Stimulated activated CD4-positive, alpha-beta T cell treated with anti-CD3 and anti-CD28 coated beads, Interleukin-4, amount 100 ng/mL, for 48 hours (primary cell): ENCODE measurements at regions not wholly inside any gene's neighbourhood (a gene's known extent, or its start where the extent isn't known, plus 50 kb on each side); places are given as distances from the start of the nearest gene placed in this dataset.

Experiments used
- DNase-seq, 2 donors: peaks; one replicate each; pipeline ENCODE4 v3.0.0-alpha.2; 2020; ENCODE audit warnings: low read depth in 2 of 2

DNA sequence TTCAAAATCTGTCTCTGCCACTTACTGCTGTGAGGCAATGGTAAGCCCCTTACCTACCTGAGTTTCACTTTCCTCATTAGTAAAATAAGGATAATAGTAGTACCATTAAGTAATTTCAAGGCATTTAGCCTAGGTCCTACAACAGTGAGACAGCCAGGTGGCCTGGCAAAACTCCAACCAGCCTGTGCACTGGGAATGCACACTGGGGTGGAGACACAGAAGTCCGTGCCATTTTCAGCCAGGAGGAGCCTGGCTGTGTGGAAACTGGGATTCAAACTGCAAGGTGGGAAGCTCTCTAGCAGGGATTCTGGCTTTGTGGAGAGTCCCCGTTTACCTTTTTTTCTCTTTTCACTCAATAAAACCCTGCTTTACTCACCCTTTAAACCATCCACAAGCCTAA, 630.4 kb downstream of the PRELID2 start:
- no peak for DNase-seq

DNA sequence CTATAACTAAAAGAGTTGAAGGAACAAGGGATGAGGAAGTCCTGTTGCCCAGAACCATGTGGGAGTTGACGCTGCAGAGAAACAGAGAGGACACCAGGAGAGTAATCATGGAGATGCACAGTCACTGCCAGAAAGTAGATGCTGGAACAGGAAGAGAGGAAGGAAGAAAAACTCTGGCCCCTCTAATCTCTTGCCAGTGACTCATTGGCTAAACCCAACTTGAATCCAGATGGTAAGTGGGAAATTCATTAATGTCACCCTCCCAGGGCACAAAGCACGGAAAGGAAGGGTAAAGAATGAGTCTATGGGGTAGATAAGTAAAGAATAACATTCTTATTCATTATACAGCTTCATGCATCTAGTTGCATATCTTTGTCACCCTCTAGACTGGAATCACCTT, 631.9 kb downstream of the PRELID2 start:
- DNase-seq, result no peak

DNA sequence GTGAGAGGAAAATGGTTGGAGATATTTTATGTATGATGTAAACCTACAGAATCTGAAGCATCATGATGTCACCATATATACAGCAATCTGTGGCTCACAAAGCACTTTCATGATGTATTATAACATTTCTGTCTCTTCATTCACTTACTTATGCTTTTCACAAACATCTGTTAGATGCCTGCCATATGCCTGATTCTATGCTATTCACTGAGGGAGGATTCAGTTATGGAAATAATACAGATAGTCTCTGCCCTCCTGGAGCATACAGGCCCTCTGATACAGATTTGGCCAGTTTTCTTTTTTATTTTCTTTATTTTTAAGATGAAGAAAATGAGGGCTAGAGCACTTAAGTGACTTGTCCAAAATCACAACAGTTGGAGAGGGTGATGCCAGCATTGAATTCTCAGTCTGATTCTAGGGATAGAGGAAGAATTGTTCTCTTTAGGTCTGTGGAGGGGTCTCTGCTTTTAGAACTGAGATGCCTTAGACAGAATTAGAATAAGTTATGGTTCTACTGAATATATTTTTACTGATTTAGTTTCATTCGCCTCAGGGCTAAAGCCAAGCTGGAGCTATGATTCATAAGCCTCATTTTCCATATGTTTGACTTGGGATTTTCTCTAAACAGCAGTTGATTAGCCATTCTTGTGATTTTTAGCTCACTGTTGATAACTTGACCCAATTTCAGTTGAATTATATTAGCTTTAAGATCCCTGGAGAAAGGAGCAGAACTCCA, 636.4 kb downstream of the PRELID2 start:
- no peak for DNase-seq

DNA sequence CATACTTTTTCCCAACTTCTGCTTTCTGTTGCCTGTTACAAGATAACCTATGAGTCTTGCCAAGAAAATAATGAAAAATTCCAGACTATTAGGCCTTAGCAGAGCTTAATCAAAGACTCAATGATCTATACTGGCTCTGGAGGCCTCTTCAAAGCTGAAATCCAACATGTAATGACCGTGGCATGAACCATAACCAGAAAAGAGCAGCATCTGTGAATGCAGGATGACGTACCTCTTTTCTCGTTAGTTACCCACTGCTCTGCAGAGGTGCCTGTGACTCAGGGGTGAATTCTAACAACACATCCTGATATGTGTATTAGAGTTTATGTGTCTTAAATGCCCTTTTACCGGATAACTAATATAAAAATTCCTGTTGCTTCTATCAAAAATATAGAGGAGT, 645.4 kb downstream of the PRELID2 start:
- DNase-seq, result no peak

DNA sequence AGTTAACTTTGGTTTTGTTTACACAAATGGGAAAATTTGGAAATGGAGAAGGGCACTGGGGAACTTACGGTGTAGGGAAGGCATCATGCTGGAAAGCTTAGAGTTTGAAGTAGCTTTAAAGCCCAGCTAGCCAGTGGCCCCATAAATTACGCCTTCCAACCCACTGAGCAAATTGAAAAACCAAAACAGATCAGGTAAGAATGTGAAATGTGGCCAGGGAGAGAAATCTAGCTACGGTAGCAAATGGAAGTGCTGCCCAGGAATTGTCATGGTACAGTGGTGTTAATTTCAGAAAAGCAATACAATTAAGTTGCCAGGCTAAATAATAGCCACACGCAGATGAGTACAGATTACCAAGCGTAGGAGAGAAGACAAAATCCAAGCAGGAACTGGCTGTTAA, 654.8 kb downstream of the PRELID2 start:
- DNase-seq, result no peak

DNA sequence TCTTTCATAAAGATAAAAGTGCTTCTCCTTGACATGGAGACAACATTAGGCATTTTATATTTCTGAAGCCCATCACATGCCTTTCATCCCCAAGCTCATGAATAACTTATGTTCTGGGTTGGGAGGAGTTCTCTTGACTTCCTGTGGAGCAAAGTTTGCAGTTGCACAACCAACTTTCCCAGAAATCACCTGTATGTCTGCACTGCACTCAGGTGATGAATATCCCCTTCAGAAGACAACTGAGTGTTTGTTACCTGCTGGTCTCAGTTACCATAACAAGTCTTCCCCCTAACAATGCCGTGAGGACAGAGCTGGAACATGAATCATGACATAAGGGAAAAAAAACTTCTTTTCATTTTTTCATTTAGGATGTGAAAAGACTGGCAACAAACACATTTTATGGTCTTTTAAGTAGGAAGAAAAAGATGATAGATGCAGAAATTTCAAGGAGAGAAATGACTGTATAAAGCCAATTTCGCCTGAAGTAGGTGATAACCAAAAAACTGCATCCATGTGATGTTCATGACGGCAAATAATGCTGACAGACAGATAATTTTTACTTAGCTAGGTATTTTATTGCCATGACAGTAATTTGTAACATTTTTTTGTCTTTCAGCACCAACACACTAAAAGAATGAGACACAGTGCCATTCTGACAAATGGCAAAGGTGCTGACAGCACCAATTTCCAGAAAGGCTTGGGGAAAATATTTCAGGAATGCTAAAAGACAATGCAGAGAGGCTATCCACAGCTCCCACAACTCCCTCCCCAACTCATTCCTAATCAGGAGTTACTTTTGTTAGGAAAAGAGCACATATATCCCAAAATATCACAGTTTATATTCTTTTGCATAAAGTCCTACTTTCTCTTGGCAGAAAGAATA, 656.3 kb downstream of the PRELID2 start:
- no peak for DNase-seq

DNA sequence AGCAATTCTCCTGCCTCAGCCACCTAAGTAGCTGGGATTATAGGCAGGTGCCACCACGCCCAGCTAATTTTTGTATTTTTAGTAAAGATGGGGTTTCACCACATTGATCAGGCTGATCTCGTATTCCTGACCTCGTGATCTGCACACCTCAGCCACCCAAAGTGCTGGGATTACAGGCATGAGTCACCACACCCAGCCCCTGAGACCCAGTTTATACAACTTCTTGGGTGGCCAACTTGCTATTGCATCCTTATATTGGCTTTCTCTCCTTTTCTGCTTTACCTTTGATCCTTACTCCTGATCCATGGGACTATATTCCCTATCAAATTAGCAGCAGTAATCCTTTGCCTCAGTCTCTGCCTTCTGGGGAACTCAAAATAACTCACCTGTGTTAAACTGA, 659.1 kb downstream of the PRELID2 start:
- DNase-seq, result no peak

DNA sequence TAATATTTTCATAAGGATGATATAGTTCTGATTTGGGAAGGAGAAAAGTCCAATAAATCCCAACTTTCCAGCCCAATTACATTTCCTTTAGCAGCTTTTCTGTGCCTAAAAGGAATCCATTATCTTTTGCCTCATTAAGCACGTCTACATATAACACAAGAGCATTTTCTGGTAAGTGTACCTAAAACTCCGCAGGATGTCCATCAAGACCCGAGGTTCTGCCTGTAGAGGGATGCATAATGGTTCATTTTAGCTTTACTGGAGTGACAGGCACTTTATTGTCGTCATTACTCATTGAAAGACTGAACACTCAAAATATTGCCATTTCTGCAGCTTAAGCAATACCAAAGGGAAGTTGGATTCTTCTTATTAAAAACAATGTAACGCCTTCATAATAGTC, 669.0 kb downstream of the PRELID2 start:
- DNase-seq, result no peak

DNA sequence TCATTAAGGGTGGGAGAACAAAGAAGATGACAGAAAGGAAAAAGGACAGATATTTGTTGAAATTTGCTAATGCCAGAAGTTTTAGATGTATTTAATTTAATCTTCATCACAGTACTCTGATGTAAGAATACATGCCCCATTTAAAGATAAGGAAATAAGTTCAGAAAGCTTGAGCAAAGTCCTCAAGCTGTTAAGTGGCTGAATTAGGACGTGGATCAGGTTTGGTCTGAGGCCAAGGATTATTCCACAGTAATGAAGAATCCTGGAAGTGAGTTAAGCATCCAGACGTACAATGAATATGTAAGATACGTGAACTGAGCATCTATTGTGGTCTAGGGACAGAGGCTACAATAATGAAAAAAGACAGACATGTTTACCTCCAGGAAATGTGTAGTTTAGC, 671.3 kb downstream of the PRELID2 start:
- no peak for DNase-seq

DNA sequence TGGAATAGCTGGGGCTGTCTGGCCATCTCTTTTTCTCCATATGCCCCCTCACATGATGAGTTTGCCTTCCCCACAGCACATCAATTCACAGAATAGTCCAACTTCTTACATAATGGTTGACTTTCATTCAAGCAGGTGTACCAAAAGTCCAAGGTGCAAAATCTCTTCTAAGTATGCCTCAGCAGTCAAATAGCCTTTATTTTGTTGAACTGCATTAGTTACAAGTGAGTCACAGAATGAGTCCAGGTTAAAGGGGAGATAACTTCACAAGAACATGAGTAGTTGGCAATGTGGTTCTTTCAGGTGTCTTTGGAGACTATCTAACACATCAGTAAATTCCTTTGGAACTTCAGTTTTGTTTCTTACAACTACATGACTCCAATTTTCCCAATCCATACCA, 672.5 kb downstream of the PRELID2 start:
- DNase-seq, result no peak

DNA sequence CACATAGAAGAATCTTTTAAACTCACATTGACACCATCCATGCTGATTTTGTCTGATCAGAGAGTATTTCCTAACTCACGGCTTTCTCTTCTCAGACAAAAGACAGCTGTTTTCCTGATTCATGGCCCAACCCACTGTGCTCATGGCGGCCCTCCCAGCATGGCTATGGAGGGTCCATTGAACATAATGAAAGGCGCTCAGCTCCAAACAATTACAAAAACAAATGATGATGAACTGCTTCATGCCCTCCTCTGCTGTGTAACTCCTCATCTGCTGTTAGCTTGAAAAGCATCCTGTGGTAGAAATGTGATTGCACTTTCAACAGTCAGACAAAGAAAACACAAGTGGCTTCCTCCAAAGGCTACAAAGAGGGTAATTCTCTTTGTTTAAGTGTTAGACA, 673.8 kb downstream of the PRELID2 start:
- no peak for DNase-seq

DNA sequence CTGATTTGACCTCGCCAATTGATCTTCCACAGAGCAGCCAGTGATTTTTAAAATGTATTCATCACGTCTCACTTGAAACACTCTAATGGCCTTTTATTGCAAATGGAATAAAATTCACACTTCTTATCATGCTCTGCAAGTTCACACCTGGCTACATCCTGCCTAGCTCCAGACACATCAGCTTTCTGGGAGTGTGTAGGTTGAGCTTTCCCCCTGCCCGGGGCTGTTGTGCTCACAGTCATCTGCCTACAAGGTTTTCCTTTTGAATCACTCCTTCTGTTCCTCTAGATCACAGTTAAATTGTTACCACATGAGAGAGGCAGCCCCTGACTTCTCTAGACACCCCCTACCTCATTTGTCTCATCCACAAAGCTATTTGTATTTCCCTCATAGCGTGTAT, 674.5 kb downstream of the PRELID2 start:
- DNase-seq, result no peak

DNA sequence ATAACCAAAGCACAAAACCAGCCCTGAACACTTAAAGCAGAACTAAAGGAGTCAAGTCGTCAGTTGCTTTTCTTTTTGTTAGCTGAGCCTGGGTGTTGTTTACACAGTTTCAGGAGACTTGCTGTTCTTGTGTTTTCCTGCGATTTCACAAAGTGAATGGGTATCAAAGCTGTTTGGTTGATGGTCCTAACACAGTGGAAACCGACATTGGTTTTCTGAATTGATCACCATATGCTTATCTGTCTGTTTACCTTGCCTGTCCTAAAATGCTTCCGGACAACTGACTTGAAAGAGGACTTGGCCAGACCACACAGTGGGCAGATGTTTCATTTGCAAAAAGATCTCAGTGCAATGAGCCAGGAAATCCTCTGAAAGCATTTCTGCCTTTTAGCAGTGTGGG, 676.4 kb downstream of the PRELID2 start:
- DNase-seq, result no peak

DNA sequence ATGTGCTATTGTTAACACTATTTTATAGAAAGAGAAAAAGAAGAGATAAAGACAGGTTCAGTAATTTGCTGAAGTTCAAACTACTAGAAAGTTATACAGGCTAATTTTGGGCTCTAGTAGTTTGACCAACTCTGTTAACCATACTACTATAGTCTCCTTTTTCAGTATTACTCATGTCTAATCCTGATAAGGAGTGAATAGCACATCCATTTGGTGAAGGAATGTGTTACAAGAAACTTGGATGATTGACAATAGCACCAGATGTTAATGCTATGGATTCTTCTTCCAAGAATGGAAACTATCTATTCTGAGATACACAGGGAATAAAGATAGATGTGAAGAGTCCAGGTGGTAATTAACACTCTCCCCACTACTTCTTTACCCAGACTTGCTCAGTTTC, 677.3 kb downstream of the PRELID2 start:
- DNase-seq, result no peak

DNA sequence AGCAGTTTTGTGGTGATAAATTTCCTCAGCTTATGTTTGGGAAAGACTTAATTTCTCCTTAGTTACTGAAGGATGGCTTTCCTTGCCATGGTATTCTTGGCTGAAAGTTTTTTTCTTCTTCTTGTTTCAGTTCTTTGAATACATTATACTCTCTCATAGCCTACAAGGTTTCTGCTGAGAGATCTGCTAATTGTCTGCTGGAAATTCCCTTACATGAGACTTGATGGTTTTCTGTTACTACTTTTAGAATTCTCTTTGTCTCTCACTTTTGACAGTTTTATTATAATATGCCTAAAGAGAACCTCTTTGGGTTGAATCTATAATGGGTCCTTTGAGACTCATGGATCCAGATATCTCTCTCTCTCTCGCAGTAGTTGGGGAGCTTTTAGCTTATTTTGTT, 693.6 kb downstream of the PRELID2 start:
- DNase-seq, result no peak

DNA sequence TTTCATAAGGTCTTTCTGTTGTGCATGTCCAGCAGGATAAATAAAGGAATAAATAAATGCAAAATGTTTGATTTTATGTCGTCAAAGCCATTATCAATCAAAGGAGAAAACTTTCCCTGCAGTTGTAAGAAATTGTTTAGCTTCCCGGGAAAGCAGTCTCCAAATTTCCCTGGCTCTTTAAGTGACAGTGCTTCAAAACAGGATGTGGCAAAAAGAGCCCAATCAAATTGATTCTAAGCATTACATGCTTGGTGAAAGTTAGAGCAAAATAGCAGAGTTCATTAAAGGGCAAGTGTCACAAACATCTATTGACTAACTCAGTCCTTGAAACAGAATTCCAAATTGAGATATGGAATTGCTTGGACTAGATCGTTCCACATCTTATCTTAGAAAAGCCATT, 704.1 kb downstream of the PRELID2 start:
- DNase-seq, result no peak

DNA sequence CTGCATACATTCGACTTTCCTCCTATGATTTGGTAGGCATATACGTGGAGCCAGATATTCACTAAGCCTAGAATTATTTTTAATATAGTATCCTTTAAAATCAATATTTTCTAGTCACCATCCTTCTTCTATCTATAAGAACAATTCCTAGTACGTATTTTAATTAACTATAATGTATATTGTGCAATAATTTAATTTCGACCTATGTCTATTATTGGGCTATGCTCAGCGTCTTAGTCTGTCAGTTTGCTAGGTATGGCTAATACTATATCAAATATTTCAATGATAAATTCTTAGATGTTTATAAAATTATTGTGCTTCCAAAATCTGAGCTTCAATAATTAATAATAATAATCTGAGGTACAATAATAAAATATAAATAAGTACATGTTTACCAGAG, 705.3 kb downstream of the PRELID2 start:
- no peak for DNase-seq

DNA sequence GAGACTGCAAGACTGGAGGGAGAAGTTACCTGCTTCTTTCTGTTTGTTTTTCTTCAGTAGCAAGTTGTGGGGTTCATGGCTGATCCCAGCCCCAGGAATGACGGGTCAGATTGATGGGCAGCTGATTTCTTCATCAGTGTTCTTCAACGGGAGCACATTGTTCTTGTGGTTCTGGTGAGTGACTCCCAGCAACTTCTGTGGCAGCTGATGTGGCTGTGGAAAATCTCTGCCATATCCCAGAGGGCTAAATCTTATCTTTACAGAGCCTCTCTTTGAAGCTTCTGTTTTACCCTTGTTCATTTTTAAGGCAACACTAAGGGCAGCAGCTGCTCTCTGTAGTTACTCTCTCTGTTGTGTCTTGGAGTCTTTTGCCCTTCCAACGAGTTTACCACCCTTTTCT, 710.3 kb downstream of the PRELID2 start:
- no peak for DNase-seq

DNA sequence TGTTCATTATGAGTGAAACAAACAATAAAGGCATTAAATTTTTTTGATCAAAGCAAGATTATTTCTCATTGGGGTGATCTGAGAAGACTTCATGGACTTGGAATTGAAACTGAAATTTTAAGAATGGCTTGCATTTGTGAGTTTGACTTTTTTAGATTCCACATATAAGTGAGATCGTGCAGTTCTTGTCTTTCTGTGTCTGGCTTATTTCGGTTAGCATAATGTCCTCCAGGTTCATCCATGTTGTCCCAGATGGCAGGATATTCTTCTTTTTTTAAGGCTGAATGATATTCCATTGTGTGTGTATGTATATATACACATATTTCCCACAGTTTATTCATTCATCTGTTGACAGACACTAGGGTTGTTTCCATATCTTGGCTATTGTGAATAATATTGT, 716.5 kb downstream of the PRELID2 start:
- no peak for DNase-seq

DNA sequence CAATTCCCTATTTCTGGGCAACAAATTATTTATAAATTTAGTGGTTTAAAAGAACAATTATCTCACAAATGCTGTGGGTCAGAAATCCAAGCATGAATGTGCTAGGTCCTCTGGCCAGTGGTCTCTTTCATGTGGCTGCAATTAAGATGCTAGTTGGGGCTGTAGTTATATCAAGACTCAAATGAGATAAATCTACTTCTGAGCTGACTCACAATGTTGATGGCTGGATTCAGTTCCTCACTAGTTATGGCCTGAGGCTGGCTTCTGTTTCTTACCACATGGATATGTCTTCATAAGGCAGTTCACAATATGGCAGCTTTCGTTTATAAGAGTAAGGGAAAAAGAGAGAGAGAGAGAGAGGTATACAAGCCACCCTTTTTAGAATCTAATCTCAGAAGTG, 717.0 kb downstream of the PRELID2 start:
- no peak for DNase-seq

DNA sequence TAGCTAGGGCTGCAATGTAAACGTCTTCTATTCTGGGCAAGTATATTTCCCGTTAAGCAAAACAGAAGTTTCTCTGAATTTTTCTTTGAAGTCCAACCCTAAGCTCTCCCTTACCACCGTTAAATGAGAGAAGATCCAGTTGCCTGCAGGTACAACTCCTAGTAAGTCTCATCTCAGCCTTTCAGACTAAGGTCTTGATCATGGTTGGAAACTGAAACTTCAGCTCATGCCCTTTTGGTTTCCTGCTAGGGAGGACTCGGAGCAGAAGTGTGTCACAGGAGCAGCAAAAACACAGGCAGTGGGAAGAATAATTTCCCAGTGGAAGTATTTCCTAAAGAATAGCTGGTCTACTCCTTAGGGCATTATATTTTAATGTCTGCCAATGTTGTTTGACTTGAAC, 717.9 kb downstream of the PRELID2 start:
- DNase-seq, result no peak

DNA sequence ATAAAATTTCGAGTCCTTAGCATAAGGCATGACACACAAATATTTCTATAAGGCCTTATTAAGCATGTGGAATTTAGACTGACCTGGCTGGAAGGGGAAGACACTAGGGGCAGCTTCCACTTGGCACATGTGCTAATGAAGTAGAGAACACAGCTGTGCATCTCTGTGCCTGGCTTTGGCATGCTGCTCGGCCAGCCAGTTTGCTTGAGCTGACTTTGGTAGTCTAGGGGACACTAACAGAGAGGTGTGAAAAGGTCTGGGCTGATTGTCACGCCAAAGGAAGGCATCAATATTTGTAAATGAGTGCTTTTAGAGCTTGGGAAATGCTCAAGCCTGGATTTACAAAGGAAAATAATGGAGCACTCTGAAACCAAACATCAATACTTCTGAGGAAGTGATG, 723.7 kb downstream of the PRELID2 start:
- DNase-seq, result no peak

DNA sequence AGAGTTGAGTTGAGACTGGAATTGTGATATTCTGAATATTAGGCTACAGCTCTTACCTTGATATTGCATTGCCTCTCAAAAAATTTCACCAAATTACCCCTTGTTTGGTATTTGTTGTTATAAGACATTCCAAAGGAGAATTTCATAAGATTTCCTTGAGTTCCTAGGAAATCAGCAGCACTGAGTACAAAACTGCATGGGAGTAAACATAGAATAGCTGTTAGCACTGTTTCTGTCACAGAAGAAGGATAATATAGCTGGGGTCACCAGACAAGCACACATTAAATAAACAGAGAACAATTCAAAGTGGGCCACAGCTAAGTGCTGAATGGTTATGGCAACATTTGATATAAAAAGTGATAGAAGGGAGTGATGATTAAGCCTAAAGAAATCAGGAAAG, 724.3 kb downstream of the PRELID2 start:
- no peak for DNase-seq
